ENCODE measurements at regions not wholly inside any gene's neighbourhood (a gene's known extent, or its start where the extent isn't known, plus 50 kb on each side); places are given as distances from the start of the nearest gene placed in this dataset.
A peak's percentile ranks its signal among the peaks of the same experiment; 100 is the strongest.
"Not testable (repeated sequence)": the region's sequence is repeated elsewhere in the genome, so short reads cannot be mapped to it uniquely, and the experiment has no call there.

- H3K9me3 ChIP-seq (ENCODE audit: low read depth, low read length), result no peaks in the 10 kb centered on the region
- no peaks in the 10 kb centered on the region for H3K36me3 ChIP-seq (ENCODE audit: insufficient read depth, low read length)
- H3K9ac ChIP-seq (ENCODE audit: insufficient read length), result no peak overlapping the region
- DNase-seq (ENCODE audit: low read depth, low spot score), result no peak
- no peak overlapping the region for H3K27ac ChIP-seq
- H3K4me3 ChIP-seq, result no peak overlapping the region
- TF ChIP-seq POLR2AphosphoS5 (IDR thresholded peaks at IDR 0.05; ENCODE audit: borderline replicate concordance, low read depth, low read length) (no peak), EZH2 (IDR thresholded peaks at IDR 0.05) (no peak), FOXP2 (optimal IDR thresholded peaks at IDR 0.05; ENCODE audit: control extremely low read depth, extremely low read length, insufficient read depth) (no peak)
These were observed 423.4 kb upstream of the UBE2E2 start for GRCh38 chr3:22779737-22780136.

GRCh38 chr3:22792533-22792932 is 410.6 kb upstream of the UBE2E2 start:
- Histone ChIP-seq H3K9me3 (ENCODE audit: low read depth, low read length) (no peaks in the 10 kb centered on the region), H3K36me3 (ENCODE audit: insufficient read depth, low read length) (no peaks in the 10 kb centered on the region)

GRCh38 chr3:22795917-22796316 is 407.2 kb upstream of the UBE2E2 start:
- Histone ChIP-seq H3K36me3 (ENCODE audit: insufficient read depth, low read length) (no peaks in the 10 kb centered on the region), H3K9ac (ENCODE audit: insufficient read length) (no peak overlapping the region)
- DNase-seq (ENCODE audit: low read depth, low spot score), result no peak

More at GRCh38 chr3:22792533-22792932, 410.6 kb upstream of the UBE2E2 start:
- DNase-seq (ENCODE audit: low read depth, low spot score), result no peak
- TF ChIP-seq FOXP2 (optimal IDR thresholded peaks at IDR 0.05; ENCODE audit: control extremely low read depth, extremely low read length, insufficient read depth), result no peak
- no peak for TF ChIP-seq EZH2 (IDR thresholded peaks at IDR 0.05)
- no peak for TF ChIP-seq POLR2AphosphoS5 (IDR thresholded peaks at IDR 0.05; ENCODE audit: borderline replicate concordance, low read depth, low read length)
- no peak overlapping the region for H3K9ac ChIP-seq (ENCODE audit: insufficient read length)
- H3K27ac ChIP-seq, result no peak overlapping the region
- no peak overlapping the region for H3K4me3 ChIP-seq

GRCh38 chr3:22798461-22798860 is 404.7 kb upstream of the UBE2E2 start:
- Histone ChIP-seq H3K9ac (ENCODE audit: insufficient read length) (no peak overlapping the region), H3K36me3 (ENCODE audit: insufficient read depth, low read length) (no peaks in the 10 kb centered on the region), H3K4me3 (no peak overlapping the region), H3K9me3 (ENCODE audit: low read depth, low read length) (no peaks in the 10 kb centered on the region), H3K27ac (no peak overlapping the region)
- TF ChIP-seq FOXP2 (optimal IDR thresholded peaks at IDR 0.05; ENCODE audit: control extremely low read depth, extremely low read length, insufficient read depth), result no peak
- TF ChIP-seq POLR2AphosphoS5 (IDR thresholded peaks at IDR 0.05; ENCODE audit: borderline replicate concordance, low read depth, low read length), result no peak
- no peak for TF ChIP-seq EZH2 (IDR thresholded peaks at IDR 0.05)
- no peak for DNase-seq (ENCODE audit: low read depth, low spot score)

More at GRCh38 chr3:22795917-22796316, 407.2 kb upstream of the UBE2E2 start:
- no peak overlapping the region for H3K4me3 ChIP-seq
- TF ChIP-seq FOXP2 (optimal IDR thresholded peaks at IDR 0.05; ENCODE audit: control extremely low read depth, extremely low read length, insufficient read depth) (no peak), EZH2 (IDR thresholded peaks at IDR 0.05) (no peak), POLR2AphosphoS5 (IDR thresholded peaks at IDR 0.05; ENCODE audit: borderline replicate concordance, low read depth, low read length) (no peak)
- no peak overlapping the region for H3K27ac ChIP-seq
- no peaks in the 10 kb centered on the region for H3K9me3 ChIP-seq (ENCODE audit: low read depth, low read length)

GRCh38 chr3:22819209-22819608 is 383.9 kb upstream of the UBE2E2 start:
- H3K4me3 ChIP-seq, result no peak overlapping the region
- no peak overlapping the region for H3K27ac ChIP-seq
- H3K9ac ChIP-seq (ENCODE audit: insufficient read length), result no peak overlapping the region
- no peaks in the 10 kb centered on the region for H3K9me3 ChIP-seq (ENCODE audit: low read depth, low read length)
- H3K36me3 ChIP-seq (ENCODE audit: insufficient read depth, low read length), result no peaks in the 10 kb centered on the region
- TF ChIP-seq FOXP2 (optimal IDR thresholded peaks at IDR 0.05; ENCODE audit: control extremely low read depth, extremely low read length, insufficient read depth) (no peak), EZH2 (IDR thresholded peaks at IDR 0.05) (no peak), POLR2AphosphoS5 (IDR thresholded peaks at IDR 0.05; ENCODE audit: borderline replicate concordance, low read depth, low read length) (no peak)
- no peak for DNase-seq (ENCODE audit: low read depth, low spot score)

- TF ChIP-seq FOXP2 (optimal IDR thresholded peaks at IDR 0.05; ENCODE audit: control extremely low read depth, extremely low read length, insufficient read depth) (no peak), EZH2 (IDR thresholded peaks at IDR 0.05) (no peak), POLR2AphosphoS5 (IDR thresholded peaks at IDR 0.05; ENCODE audit: borderline replicate concordance, low read depth, low read length) (no peak)
- H3K27ac ChIP-seq, result peak overlapping the region; percentile 78; the same call in 1 of the 2 replicates
- no peak overlapping the region for H3K4me3 ChIP-seq
- peak; percentile 3 for DNase-seq (ENCODE audit: low read depth, low spot score)
- peak overlapping the region; percentile 4 for H3K9ac ChIP-seq (ENCODE audit: insufficient read length)
- no peaks in the 10 kb centered on the region for H3K36me3 ChIP-seq (ENCODE audit: insufficient read depth, low read length)
- H3K9me3 ChIP-seq (ENCODE audit: low read depth, low read length), result no peaks in the 10 kb centered on the region
These were observed 368.1 kb upstream of the UBE2E2 start for GRCh38 chr3:22835041-22835440.

- H3K9me3 ChIP-seq (ENCODE audit: low read depth, low read length), result no peaks in the 10 kb centered on the region
- no peak overlapping the region for H3K27ac ChIP-seq
- no peak for TF ChIP-seq FOXP2 (optimal IDR thresholded peaks at IDR 0.05; ENCODE audit: control extremely low read depth, extremely low read length, insufficient read depth)
- TF ChIP-seq POLR2AphosphoS5 (IDR thresholded peaks at IDR 0.05; ENCODE audit: borderline replicate concordance, low read depth, low read length), result no peak
- no peak for TF ChIP-seq EZH2 (IDR thresholded peaks at IDR 0.05)
- no peak for DNase-seq (ENCODE audit: low read depth, low spot score)
- no peaks in the 10 kb centered on the region for H3K36me3 ChIP-seq (ENCODE audit: insufficient read depth, low read length)
- H3K9ac ChIP-seq (ENCODE audit: insufficient read length), result no peak overlapping the region
- H3K4me3 ChIP-seq, result no peak overlapping the region
These were observed 367.0 kb upstream of the UBE2E2 start for GRCh38 chr3:22836131-22836530.

GRCh38 chr3:22843854-22844253 is 359.3 kb upstream of the UBE2E2 start:
- Histone ChIP-seq H3K27ac (no peak overlapping the region), H3K9ac (ENCODE audit: insufficient read length) (no peak overlapping the region), H3K9me3 (ENCODE audit: low read depth, low read length) (no peaks in the 10 kb centered on the region), H3K4me3 (no peak overlapping the region), H3K36me3 (ENCODE audit: insufficient read depth, low read length) (no peaks in the 10 kb centered on the region)
- DNase-seq (ENCODE audit: low read depth, low spot score), result no peak
- TF ChIP-seq EZH2 (IDR thresholded peaks at IDR 0.05) (no peak), FOXP2 (optimal IDR thresholded peaks at IDR 0.05; ENCODE audit: control extremely low read depth, extremely low read length, insufficient read depth) (no peak), POLR2AphosphoS5 (IDR thresholded peaks at IDR 0.05; ENCODE audit: borderline replicate concordance, low read depth, low read length) (no peak)

GRCh38 chr3:22846566-22846965 is 356.6 kb upstream of the UBE2E2 start:
- DNase-seq (ENCODE audit: low read depth, low spot score), result no peak
- no peak for TF ChIP-seq EZH2 (IDR thresholded peaks at IDR 0.05)
- Histone ChIP-seq H3K4me3 (no peak overlapping the region), H3K36me3 (ENCODE audit: insufficient read depth, low read length) (no peaks in the 10 kb centered on the region), H3K9me3 (ENCODE audit: low read depth, low read length) (no peaks in the 10 kb centered on the region), H3K27ac (no peak overlapping the region), H3K9ac (ENCODE audit: insufficient read length) (no peak overlapping the region)

GRCh38 chr3:22849583-22849982 is 353.5 kb upstream of the UBE2E2 start:
- not testable (repeated sequence) for H3K4me3 ChIP-seq; H3K9me3 ChIP-seq (ENCODE audit: low read depth, low read length); H3K27ac ChIP-seq; H3K9ac ChIP-seq (ENCODE audit: insufficient read length); DNase-seq (ENCODE audit: low read depth, low spot score); H3K36me3 ChIP-seq (ENCODE audit: insufficient read depth, low read length)

Data from SK-N-MC (cell line).